ENCODE measurements at regions not wholly inside any gene's neighbourhood (a gene's known extent, or its start where the extent isn't known, plus 50 kb on each side); places are given as distances from the start of the nearest gene placed in this dataset.
"Not testable (repeated sequence)": the region's sequence is repeated elsewhere in the genome, so short reads cannot be mapped to it uniquely, and the experiment has no call there.

- no peak for DNase-seq
Observed at GRCh38 chr11:97617031-97617430, 1227.2 kb downstream of the JRKL start.

- no peak for DNase-seq
Observed at GRCh38 chr11:97620007-97620406, 1230.2 kb downstream of the JRKL start.

- no peak for DNase-seq
Observed at GRCh38 chr11:97621282-97621681, 1231.5 kb downstream of the JRKL start.

- DNase-seq: no peak
Observed at GRCh38 chr11:97622795-97623194, 1233.0 kb downstream of the JRKL start.

- DNase-seq: not testable (repeated sequence)
Observed at GRCh38 chr11:97636741-97637140, 1246.9 kb downstream of the JRKL start.

- no peak for DNase-seq
Observed at GRCh38 chr11:97637701-97638100, 1247.9 kb downstream of the JRKL start.

GRCh38 chr11:97638641-97639224 is 1248.9 kb downstream of the JRKL start:
- no peak for DNase-seq

- DNase-seq: no peak
Observed at GRCh38 chr11:97641988-97642387, 1252.2 kb downstream of the JRKL start.

- DNase-seq: no peak
Observed at GRCh38 chr11:97645736-97646135, 1255.9 kb downstream of the JRKL start.

- no peak for DNase-seq
Observed at GRCh38 chr11:97656356-97656755, 1266.5 kb downstream of the JRKL start.

GRCh38 chr11:97657852-97658251 is 1268.0 kb downstream of the JRKL start:
- DNase-seq: no peak

GRCh38 chr11:97667057-97667456 is 1277.2 kb downstream of the JRKL start:
- no peak for DNase-seq

- DNase-seq: no peak
Observed at GRCh38 chr11:97683733-97684132, 1293.9 kb downstream of the JRKL start.

- DNase-seq: no peak
Observed at GRCh38 chr11:97684486-97685439, 1295.0 kb downstream of the JRKL start.

- no peak for DNase-seq
Observed at GRCh38 chr11:97685695-97686094, 1295.9 kb downstream of the JRKL start.

GRCh38 chr11:97687111-97687510 is 1297.3 kb downstream of the JRKL start:
- DNase-seq: no peak

- no peak for DNase-seq
Observed at GRCh38 chr11:97691061-97691460, 1301.2 kb downstream of the JRKL start.

- DNase-seq: no peak
Observed at GRCh38 chr11:97702951-97703350, 1313.1 kb downstream of the JRKL start.

- DNase-seq: no peak
Observed at GRCh38 chr11:97703851-97704250, 1314.0 kb downstream of the JRKL start.

GRCh38 chr11:97705441-97705840 is 1315.3 kb upstream of the CNTN5 start:
- DNase-seq: not testable (repeated sequence)

- DNase-seq: no peak
Observed at GRCh38 chr11:97717922-97718321, 1302.8 kb upstream of the CNTN5 start.

GRCh38 chr11:97722065-97722464 is 1298.7 kb upstream of the CNTN5 start:
- no peak for DNase-seq

GRCh38 chr11:97722721-97723120 is 1298.0 kb upstream of the CNTN5 start:
- DNase-seq: no peak

- DNase-seq: no peak
Observed at GRCh38 chr11:97729546-97730272, 1291.0 kb upstream of the CNTN5 start.

Measured in NCI-H1694 treated with DMSO at 0.1 percent for 48 hours (cell line).